HepG2 (cell line): ENCODE measurements at regions not wholly inside any gene's neighbourhood (a gene's known extent, or its start where the extent isn't known, plus 50 kb on each side); places are given as distances from the start of the nearest gene placed in this dataset.

Experiments
- ATAC-seq: fragments of 200-7000 bp; cut with Tn5 transposase; 3 replicates; pipeline ENCODE4 v1.9.1; 2020; ENCODE audit warnings: mild to moderate bottlenecking, moderate library complexity
- BruUV-seq: library from RNA; stranded (reverse); fragments of 400-500 nt; replicated peaks from 2 replicates; lab custom pipeline; 2021; lab: Mats Ljungman, UMichigan
- CTCF ChIA-PET: fragments of 300-600 bp; formaldehyde crosslinking; extraction: SDS; loops from one replicate; lab custom pipeline; 2021; ENCODE audit warnings: low total read pairs, inconsistent platforms, low intra/inter-chr PET ratio; lab: Yijun Ruan, JAX
- POLR2A ChIA-PET: fragments of 350-600 bp; sonication (Branson Sonifier 250); formaldehyde crosslinking; loops from one replicate; lab custom pipeline; 2020; ENCODE audit warnings: antibody characterized with exemption, inconsistent platforms; lab: Yijun Ruan, JAX
- DNase-seq: peaks from one replicate; pipeline ENCODE4 v3.0.0-alpha.2; 2015; ENCODE audit warnings: low spot score
- FAIRE-seq: peaks from 3 replicates; lab custom pipeline; 2011; peaks lifted over from hg19 to GRCh38; lab: Jason Lieb, UNC
- H2AFZ ChIP-seq: one replicate; pipeline ENCODE4 v1.6.1; 2011; ENCODE audit warnings: low read length, inconsistent platforms
- H3K27ac ChIP-seq: fragments of 300-600 bp; 3 replicates; pipeline ENCODE4 v1.8.0; 2011; ENCODE audit warnings: mixed run types, mild to moderate bottlenecking, mixed read lengths, low read length, inconsistent platforms; ENCODE audit not compliant: insufficient read depth; ENCODE audit errors: extremely low read length
- H3K27me3 ChIP-seq, 2 experiments: fragments of 200-600 bp in 1 of 2; 2 replicates in 1 of 2; 3 replicates in 1 of 2; pipeline versions ENCODE4 v1.6.0 to v1.8.0; 2011; ENCODE audit warnings: low read length in 2 of 2, mild to moderate bottlenecking in 2 of 2, moderate library complexity in 2 of 2, inconsistent platforms in 1 of 2; ENCODE audit not compliant: insufficient read depth in 2 of 2, control insufficient read depth in 1 of 2
- H3K36me3 ChIP-seq, 2 experiments: fragments of 200-600 bp in 1 of 2; replicated peaks in 1 of 2; 2 replicates in 1 of 2; 3 replicates in 1 of 2; pipeline versions ENCODE4 v1.5.1 to v1.8.0; 2011; ENCODE audit warnings: low read length in 2 of 2, inconsistent platforms in 1 of 2; ENCODE audit not compliant: insufficient read depth in 2 of 2, control insufficient read depth in 1 of 2
- H3K4me1 ChIP-seq: 2 replicates; pipeline ENCODE4 v1.5.1; 2012; ENCODE audit warnings: low read length, inconsistent platforms; ENCODE audit not compliant: insufficient read depth
- H3K4me2 ChIP-seq: 2 replicates; pipeline ENCODE4 v1.6.0; 2011; ENCODE audit warnings: low read depth, low read length, inconsistent platforms
- H3K4me3 ChIP-seq, 3 experiments: fragments of 200-600 bp in 1 of 3; sonication (generic), shearing (Covaris generic) in 1 of 3; replicated peaks in 1 of 3; 2 replicates each; pipeline ENCODE4 v1.5.1; 2011 to 2016; ENCODE audit warnings: low read length in 3 of 3, inconsistent platforms in 2 of 3, low read depth in 2 of 3, mild to moderate bottlenecking in 2 of 3, control low read depth in 1 of 3, mixed read lengths in 1 of 3; ENCODE audit not compliant: insufficient read depth in 1 of 3
- H3K79me2 ChIP-seq: one replicate; pipeline ENCODE4 v1.6.1; 2011; ENCODE audit warnings: low read length, inconsistent platforms; ENCODE audit not compliant: insufficient read depth
- H3K9ac ChIP-seq: 2 replicates; pipeline ENCODE4 v1.6.0; 2011; ENCODE audit warnings: mild to moderate bottlenecking, low read depth, low read length, inconsistent platforms; ENCODE audit not compliant: insufficient read depth
- H3K9me3 ChIP-seq: 2 replicates; pipeline ENCODE4 v1.5.1; 2012; ENCODE audit warnings: mild to moderate bottlenecking, low read length
- H4K20me1 ChIP-seq: 2 replicates; pipeline ENCODE4 v1.6.0; 2011; ENCODE audit warnings: inconsistent platforms, mild to moderate bottlenecking, low read length, moderate library complexity; ENCODE audit not compliant: insufficient read depth
- ARID2 ChIP-seq: sonication (generic); formaldehyde crosslinking; IDR thresholded peaks from 2 replicates; pipeline ENCODE4 v1.8.1; 2022; ENCODE audit warnings: mild to moderate bottlenecking, missing genetic modification reagents, borderline replicate concordance
- CEBPZ ChIP-seq: IDR thresholded peaks from 2 replicates; pipeline ENCODE4 v1.6.1; 2012; ENCODE audit warnings: low read length, improper control_type of control experiment
- RBFOX2 ChIP-seq: fragments of 200-400 bp; formaldehyde crosslinking; IDR thresholded peaks from 2 replicates; pipeline ENCODE4 v1.6.1; 2017; ENCODE audit warnings: low read depth, mild to moderate bottlenecking, low read length
- SMAD9 ChIP-seq: sonication (generic); formaldehyde crosslinking; IDR thresholded peaks from 2 replicates; pipeline ENCODE4 v1.5.1; 2020; ENCODE audit warnings: mild to moderate bottlenecking, missing genetic modification reagents
- U2AF1 ChIP-seq: fragments of 200-400 bp; formaldehyde crosslinking; optimal IDR thresholded peaks from 2 replicates; pipeline ENCODE3; 2017; ENCODE audit warnings: mild to moderate bottlenecking, low read depth, low read length
- ZBTB2 ChIP-seq: sonication (generic); formaldehyde crosslinking; IDR thresholded peaks from 2 replicates; pipeline ENCODE4 v1.8.0; 2022; ENCODE audit warnings: low read depth, missing genetic modification reagents
- ZBTB42 ChIP-seq: sonication (generic); formaldehyde crosslinking; IDR thresholded peaks from 2 replicates; pipeline ENCODE4 v1.5.0; 2020; ENCODE audit warnings: mild to moderate bottlenecking, missing genetic modification reagents
- ZNF331 ChIP-seq: sonication (generic); formaldehyde crosslinking; IDR thresholded peaks from 2 replicates; pipeline ENCODE4 v1.4.0; 2020; ENCODE audit warnings: missing genetic modification reagents
- ZNF33B ChIP-seq: sonication (generic); formaldehyde crosslinking; IDR thresholded peaks from 2 replicates; pipeline ENCODE4 v1.5.1; 2020; ENCODE audit warnings: mild to moderate bottlenecking, missing genetic modification reagents
- ZNF713 ChIP-seq: sonication (generic); formaldehyde crosslinking; IDR thresholded peaks from 2 replicates; pipeline ENCODE4 v1.4.0; 2020; ENCODE audit warnings: mild to moderate bottlenecking, missing genetic modification reagents
- ZNF773 ChIP-seq: sonication (generic); formaldehyde crosslinking; IDR thresholded peaks from 2 replicates; pipeline ENCODE4 v1.4.0; 2020; ENCODE audit warnings: missing genetic modification reagents, borderline replicate concordance
- ZNF788 ChIP-seq: sonication (generic); formaldehyde crosslinking; IDR thresholded peaks from 2 replicates; pipeline ENCODE4 v1.5.0; 2020; ENCODE audit warnings: mild to moderate bottlenecking, missing genetic modification reagents, borderline replicate concordance
- ZSCAN9 ChIP-seq: IDR thresholded peaks from 2 replicates; pipeline ENCODE4 v1.6.1; 2016; ENCODE audit warnings: borderline replicate concordance
- WGBS: methylation state at CpG from one replicate; pipeline ENCODE4 v1.1.6; 2017; ENCODE audit warnings: low lambda C conversion rate; 5-methylcytosine and 5-hydroxymethylcytosine counted together
- in situ Hi-C: cut with HindIII; loops from 2 replicates; pipeline ENCODE4 v1.10.0; 2017; ENCODE audit warnings: low pct_unique_long_range_greater_than_20kb; ENCODE audit not compliant: extremely low pct_ligation_motif_present
- intact Hi-C: fragments of 100-400 bp; cut with micrococcal nuclease; formaldehyde crosslinking; loops from one replicate; pipeline ENCODE4 v1.10.0; 2022; ENCODE audit not compliant: unreplicated experiment

DNA sequence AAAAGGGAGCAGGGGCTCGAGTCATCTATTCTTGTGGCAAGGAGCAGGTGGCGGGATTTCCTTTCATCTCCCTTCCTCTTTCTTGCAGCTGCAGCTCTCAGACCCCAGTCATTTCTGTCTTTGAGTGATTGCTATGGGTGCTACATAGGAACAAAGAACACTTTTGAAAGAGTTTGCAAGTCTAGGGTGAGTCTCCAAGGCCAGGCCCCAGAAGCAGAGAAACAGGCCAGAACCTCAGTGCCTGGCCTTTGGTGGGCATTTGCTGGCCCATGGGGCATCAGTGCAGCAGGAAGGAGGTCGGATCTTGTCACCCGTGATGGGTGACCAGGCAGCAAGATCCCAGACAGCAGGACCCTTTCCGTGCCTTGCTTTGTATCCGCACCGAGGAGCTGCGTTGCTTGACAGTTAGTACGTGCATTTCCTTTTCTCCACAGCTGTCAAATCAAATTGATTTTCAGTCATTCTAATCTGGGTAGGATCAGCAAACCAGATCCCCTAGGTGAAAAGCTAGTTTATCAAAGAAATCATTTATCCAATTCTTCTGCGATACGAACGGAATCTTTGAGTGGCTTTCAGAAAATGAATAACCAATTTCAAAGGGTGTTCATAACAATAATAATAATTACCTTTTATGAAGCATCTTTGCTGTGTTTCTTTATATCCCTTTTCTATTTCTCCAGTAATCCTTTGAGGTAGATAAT, 244.6 kb upstream of the MAF start:
- Histone ChIP-seq H3K36me3 (no peaks in the 10 kb centered on the region), H3K4me3 (no peak overlapping the region), H3K9me3 (no peaks in the 10 kb centered on the region), H4K20me1 (no peaks in the 10 kb centered on the region), H3K4me2 (no peak overlapping the region), H2AFZ (no peak overlapping the region), H3K4me1 (no peaks in the 10 kb centered on the region), H3K27me3 (no peaks in the 10 kb centered on the region), H3K27ac (no peak overlapping the region), H3K79me2 (no peaks in the 10 kb centered on the region), H3K9ac (no peak overlapping the region)
- FAIRE-seq (no peak), DNase-seq (no peak), ATAC-seq (no peak)
- intact Hi-C loops: no loop called here
- CTCF ChIA-PET: no interaction called here
- whole genome bisulfite sequencing: 62% methylated on average over 12 of the region's 12 CpGs
- BruUV-seq: no TSS peak
- in situ Hi-C loops: no loop called here
- TF ChIP-seq ZBTB2: no peak
- TF ChIP-seq ZNF773: no peak
- TF ChIP-seq ZNF713 (CRISPR knock-in tag): no peak
- no peak for TF ChIP-seq ZNF788 (CRISPR knock-in tag)
- no peak for TF ChIP-seq ZBTB42
- no peak for TF ChIP-seq RBFOX2
- no peak for TF ChIP-seq ZNF33B (CRISPR knock-in tag)
- TF ChIP-seq ZSCAN9 (CRISPR knock-in tag): no peak
- no peak for TF ChIP-seq SMAD9 (CRISPR knock-in tag)
- TF ChIP-seq U2AF1: no peak
- TF ChIP-seq ZNF331 (CRISPR knock-in tag): no peak
- no peak for TF ChIP-seq ARID2 (CRISPR knock-in tag)
- TF ChIP-seq CEBPZ: no peak
- POLR2A ChIA-PET: no interaction called here
